A204.1 (cell line): ENCODE measurements at regions not wholly inside any gene's neighbourhood (a gene's known extent, or its start where the extent isn't known, plus 50 kb on each side); places are given as distances from the start of the nearest gene placed in this dataset.

Source experiments
- FAIRE-seq: peaks from 2 replicates; lab custom pipeline; 2012; peaks lifted over from hg19 to GRCh38; lab: Jason Lieb, UNC

- FAIRE-seq = no peak
Measured at GRCh38 chr10:112071596-112072133, 111.9 kb downstream of the GPAM start.

- FAIRE-seq = no peak
Measured at GRCh38 chr10:112078003-112078402, 105.6 kb downstream of the GPAM start.

- no peak for FAIRE-seq
Measured at GRCh38 chr10:112080231-112080630, 103.3 kb downstream of the GPAM start.

DNA sequence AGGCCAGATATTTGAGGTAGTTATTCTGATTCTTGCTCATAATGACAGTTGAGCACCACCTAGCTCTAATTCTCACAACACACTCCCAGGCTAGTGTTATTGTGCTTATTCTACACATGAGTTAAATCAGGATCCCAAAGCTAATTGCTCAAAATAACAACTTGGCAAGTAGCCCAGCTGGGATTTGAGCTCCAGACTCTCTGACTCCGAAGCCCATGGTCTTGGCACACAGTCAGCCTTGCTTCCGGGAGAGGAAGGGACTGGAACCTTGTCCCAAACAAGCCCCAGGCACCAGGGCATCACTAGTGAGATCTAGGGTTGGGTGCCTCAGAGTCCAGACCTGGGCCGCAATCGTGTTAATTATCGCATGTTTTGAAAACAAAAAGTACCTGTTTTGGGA lies 101.4 kb downstream of the GPAM start:
- no peak for FAIRE-seq

- no peak for FAIRE-seq
Measured at GRCh38 chr10:112083472-112083871, 100.1 kb downstream of the GPAM start.

- FAIRE-seq = no peak
Measured at GRCh38 chr10:112087953-112088456, 95.6 kb downstream of the GPAM start.

DNA sequence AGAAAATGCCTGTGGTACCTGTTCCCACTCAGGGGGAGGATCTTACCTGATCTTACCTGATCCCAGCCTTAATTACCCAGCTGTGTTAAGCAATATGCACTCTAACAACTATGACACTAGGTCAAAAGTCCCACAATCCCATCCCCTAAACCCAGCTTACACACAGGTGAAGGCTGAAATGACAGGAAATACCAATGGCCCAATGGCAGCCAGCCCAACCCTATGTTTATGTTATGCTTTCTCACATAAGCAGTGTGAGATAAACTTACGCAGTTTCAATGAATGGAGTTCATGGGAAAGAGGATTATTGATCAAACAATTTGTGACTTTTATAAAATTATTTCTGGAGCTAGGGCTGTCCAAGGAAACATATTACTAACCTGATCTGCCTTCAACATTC lies 91.9 kb downstream of the GPAM start:
- FAIRE-seq = no peak

GRCh38 chr10:112092519-112092918 lies 91.0 kb downstream of the GPAM start:
- no peak for FAIRE-seq

DNA sequence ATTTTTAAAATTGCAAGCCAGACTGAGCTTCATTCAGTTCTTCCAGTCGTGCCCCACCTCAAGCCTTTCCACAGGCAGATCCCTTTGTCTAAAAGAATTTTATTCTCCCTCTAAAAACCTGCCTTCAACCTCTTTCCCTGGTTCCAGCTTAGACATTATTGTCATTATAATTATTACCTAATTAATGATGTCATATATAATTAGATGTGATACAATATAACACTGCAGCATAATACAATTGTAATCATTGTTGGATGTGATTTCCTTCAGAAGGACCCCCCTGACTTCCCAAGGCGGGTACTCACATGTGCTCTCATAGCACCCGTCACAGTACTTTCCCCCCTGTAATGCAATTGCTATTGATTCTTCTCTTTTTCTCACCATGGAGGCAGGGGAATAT lies 88.6 kb downstream of the GPAM start:
- FAIRE-seq = no peak

DNA sequence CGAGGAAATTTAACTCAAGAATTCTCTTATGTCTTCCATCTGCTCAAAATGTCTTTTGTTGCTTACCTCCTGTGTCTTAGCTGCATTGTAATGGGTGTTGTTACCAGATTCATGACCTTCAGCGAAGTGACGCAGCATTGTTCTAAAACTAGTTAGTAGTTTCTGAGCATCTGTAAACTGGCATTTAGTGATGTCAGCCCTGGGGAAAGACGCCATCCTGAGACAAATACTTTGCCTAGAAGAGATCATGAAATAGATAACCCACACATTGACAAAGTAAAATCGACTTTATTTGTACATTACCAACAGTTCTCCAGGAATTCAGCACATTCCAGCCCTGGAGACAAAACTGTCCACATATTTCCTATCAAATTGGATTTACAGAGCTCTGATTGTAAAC lies 87.8 kb downstream of the GPAM start:
- FAIRE-seq = no peak

- no peak for FAIRE-seq
Measured at GRCh38 chr10:112098682-112099081, 84.9 kb downstream of the GPAM start.
